RCC 7860 (cell line): ENCODE measurements at regions not wholly inside any gene's neighbourhood (a gene's known extent, or its start where the extent isn't known, plus 50 kb on each side); places are given as distances from the start of the nearest gene placed in this dataset.

Source experiments
- DNase-seq: peaks from one replicate; pipeline ENCODE4 v3.0.0-alpha.2; 2015; ENCODE audit warnings: low spot score
- FAIRE-seq: peaks from 2 replicates; lab custom pipeline; 2012; peaks lifted over from hg19 to GRCh38; lab: Jason Lieb, UNC

GRCh38 chr12:60830381-60830780 lies 1234.6 kb downstream of the SLC16A7 start:
- DNase-seq = no peak
- FAIRE-seq = no peak

DNA sequence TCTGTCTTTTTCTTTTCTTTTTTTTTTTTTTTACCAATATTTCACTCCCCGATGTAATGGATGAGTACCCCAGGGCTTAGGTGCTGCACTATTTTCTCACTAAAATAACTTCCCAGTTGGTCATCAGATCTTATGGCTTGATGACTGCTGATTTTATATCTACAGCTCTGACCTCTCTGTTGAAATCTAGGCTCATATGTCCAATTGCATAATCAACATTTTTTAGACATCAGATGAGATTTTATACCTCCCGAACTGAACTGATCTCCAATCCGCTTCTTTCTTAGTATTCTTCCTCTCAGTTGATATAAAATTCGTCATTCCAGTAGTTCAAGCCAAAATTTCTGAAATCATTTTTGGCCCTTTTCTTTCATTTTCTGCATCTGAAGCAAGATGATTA lies 1236.5 kb downstream of the SLC16A7 start:
- DNase-seq (no peak), FAIRE-seq (no peak)

- FAIRE-seq (no peak), DNase-seq (no peak)
Measured at GRCh38 chr12:60834372-60834771, 1238.5 kb downstream of the SLC16A7 start.

DNA sequence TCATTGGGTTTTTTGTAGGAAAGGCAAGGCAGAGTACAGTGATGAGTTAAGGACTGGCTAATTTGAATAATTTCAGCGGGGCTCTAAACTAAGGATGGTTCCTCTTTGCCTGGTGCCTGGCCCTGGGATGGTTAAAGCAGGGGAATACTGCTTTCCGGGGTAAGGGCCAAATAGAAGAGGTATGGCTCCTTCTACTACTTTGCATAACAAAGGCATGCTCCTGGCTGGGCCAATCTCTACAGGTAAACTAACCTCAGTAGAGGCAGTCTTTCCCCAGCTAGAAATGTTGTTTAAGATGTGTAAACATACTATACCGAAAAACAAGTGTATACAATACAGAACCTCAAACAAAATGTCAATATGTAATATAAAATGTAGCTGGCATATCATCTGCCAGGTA lies 1239.0 kb downstream of the SLC16A7 start:
- FAIRE-seq = no peak

GRCh38 chr12:60836651-60837050 lies 1240.8 kb downstream of the SLC16A7 start:
- FAIRE-seq = no peak
- DNase-seq = no peak

More for the DNA sequence above, 1239.0 kb downstream of the SLC16A7 start:
- DNase-seq = no peak

GRCh38 chr12:60842181-60842580 lies 1246.4 kb downstream of the SLC16A7 start:
- DNase-seq = no peak
- no peak for FAIRE-seq

- FAIRE-seq = no peak
Measured at GRCh38 chr12:60844101-60844500, 1248.3 kb downstream of the SLC16A7 start.

DNA sequence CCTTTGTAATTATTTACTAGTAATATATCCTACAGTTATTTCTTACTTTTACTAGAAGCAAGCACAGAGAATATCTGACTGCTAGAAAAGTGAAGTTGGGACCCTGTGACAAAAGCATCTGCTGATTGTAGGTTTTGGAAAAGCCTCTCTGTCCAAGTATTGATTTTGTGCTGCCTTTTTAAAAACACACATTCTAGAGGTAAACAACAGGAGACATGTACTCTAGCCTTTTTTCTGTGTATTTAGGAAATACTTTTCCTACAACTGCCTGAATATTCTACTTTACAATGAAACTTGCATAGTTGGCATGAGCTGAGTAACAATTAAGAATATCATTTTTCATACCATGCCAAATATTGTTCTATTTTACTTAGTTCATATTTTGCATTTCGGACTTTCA lies 1249.0 kb downstream of the SLC16A7 start:
- DNase-seq (no peak), FAIRE-seq (no peak)

More at GRCh38 chr12:60844101-60844500, 1248.3 kb downstream of the SLC16A7 start:
- DNase-seq = no peak

- FAIRE-seq (no peak), DNase-seq (no peak)
Measured at GRCh38 chr12:60845696-60846095, 1249.9 kb downstream of the SLC16A7 start.

DNA sequence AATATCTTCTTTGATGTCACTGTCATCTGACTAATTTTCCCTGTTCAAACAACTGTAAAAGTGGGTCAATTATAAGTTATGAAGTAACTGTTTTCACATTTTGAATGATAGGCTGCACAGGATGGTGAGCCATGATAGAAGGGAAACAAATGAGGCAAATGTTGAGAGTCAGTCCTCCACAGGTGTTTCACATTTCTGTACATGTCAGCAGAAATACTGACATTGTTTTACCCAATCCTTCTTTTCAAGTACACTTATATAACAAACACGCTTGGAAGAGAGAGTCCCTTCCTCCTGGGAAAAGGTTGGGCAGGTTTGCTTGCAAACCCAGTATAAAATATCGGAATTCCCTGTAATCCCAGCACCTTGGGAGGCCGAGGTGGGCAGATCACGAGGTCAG lies 1251.5 kb downstream of the SLC16A7 start:
- DNase-seq (no peak), FAIRE-seq (no peak)

GRCh38 chr12:60849723-60850122 lies 1253.9 kb downstream of the SLC16A7 start:
- FAIRE-seq (no peak), DNase-seq (no peak)

GRCh38 chr12:60853407-60853806 lies 1257.6 kb downstream of the SLC16A7 start:
- no peak for DNase-seq
- no peak for FAIRE-seq

DNA sequence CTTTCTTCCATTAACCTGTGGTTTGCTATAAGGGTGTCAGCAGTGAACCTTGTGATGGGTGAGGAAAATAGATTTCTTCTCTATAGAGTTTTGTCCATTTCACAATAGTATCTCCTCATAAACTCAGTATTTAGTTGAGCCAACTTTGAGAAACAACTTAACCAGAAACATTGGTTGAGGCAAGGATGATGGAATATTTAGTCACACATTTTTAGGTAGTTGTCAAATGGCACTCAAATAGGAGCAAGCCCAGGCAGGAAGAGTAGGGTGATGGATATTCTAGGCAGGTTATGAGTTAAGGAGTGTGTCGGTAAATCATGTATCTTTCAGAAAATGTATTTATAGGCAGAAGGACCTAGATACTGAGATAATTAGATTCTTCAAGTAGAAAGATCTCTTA lies 1267.6 kb downstream of the SLC16A7 start:
- no peak for DNase-seq
- no peak for FAIRE-seq

DNA sequence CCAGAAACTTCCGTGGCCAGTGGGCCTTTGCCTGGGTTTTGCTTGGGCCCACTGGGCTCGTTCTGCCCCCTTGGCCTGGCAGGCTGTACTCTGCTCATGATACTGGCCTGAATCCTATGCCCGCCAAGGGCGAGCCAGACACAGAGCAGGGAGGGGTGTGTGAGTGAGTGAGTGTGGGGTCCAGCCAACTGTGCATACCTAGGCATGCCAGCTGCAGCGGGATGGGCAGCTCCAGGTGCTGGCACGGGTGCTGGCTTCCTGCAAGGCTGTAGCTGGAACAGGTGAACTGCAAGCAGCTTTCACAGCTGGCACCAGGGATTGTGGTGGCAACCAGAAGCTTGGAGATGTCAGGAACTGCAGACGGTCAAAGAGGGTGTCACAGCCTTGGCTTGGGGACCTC lies 1276.4 kb downstream of the SLC16A7 start:
- FAIRE-seq = no peak
- DNase-seq = no peak

DNA sequence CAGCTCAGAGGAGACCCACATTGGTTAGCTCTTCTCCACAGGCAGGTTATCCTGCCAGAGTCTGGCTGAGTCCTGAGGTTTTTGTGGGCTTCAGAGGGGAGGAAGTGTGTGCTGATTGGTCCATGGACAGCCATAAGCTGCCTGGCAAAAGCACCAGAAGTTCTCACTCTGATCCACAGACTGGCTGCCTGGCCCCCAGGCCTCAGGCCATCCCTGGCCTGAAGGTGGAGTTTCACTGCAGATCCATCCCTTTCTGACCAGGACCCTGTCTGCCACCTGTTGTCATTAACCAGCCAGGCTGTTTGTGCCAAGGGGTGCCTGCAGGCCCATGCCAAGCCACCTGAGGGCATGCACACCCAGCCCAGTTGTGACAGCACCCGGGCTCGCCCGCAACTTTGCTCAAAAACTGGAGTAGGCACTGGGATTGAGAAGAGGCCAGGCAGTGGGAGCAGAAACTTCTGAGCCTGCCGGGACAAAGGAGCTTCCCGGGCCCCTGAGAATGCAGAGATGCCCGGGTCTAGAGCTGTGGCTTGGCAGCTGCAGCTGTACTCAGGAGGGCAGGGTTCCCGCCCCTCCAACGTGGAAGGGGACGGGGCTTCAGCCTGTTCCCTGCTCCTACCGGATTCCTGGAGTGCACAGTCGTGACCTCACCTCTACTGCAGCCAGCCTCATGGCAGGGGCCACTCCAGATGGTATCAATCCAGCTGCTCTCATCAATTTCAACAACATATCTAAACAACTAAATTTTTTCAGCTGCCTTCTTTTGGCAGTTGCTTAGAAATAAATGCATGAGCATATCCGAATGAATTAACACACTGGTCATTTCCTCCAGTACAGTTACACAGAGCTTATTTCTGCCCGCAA lies 1277.3 kb downstream of the SLC16A7 start:
- FAIRE-seq (no peak), DNase-seq (no peak)

DNA sequence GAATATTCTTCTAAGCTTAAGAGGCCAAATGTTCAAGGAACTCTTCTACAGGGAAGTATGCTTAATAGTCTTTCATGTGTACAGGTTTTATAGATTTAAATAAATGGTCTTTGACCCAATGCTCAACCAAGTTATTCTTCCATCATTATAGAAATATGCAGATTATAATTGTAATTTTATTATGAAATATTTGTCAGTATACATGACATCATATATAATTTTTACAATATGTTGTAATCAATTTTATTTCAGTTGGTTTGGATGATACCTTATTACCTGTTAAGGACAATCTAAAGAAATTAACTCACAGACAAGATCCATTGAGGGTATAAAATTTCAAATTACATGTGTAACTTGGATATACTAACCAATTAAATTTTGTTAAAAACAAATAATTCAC lies 1278.3 kb downstream of the SLC16A7 start:
- no peak for FAIRE-seq
- no peak for DNase-seq

DNA sequence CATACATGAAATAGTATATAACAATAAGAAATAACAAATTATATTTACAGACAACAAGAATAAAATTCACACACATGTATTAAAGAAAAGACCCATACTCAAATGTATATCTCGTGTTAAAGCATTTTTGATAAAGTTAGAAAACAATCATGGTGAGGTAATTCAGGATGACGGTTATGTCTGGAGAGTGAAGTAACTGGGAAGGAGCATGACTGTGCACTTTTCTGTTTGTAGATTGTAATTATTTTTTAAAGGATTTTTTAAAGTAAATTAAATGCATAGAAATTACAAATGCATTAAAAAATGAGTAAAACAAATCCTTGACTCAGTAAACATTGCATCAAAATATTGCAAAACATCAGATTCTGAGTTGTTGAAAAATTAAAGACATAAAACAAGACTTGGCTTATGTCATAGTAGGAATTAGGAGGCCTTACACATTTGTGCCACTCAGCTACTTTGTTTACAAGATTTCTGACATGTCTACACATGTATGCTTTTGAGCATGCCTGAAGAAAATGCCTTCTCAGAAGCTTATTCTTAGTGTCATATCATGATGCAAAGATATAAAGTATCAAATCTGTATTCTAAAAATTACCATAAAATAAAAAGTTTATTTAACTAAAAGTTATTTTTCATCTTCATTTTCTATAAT lies 1325.1 kb downstream of the SLC16A7 start:
- FAIRE-seq = no peak

GRCh38 chr12:60921541-60921940 lies 1325.7 kb downstream of the SLC16A7 start:
- DNase-seq (no peak), FAIRE-seq (no peak)

More for the DNA sequence above, 1325.1 kb downstream of the SLC16A7 start:
- no peak for DNase-seq

DNA sequence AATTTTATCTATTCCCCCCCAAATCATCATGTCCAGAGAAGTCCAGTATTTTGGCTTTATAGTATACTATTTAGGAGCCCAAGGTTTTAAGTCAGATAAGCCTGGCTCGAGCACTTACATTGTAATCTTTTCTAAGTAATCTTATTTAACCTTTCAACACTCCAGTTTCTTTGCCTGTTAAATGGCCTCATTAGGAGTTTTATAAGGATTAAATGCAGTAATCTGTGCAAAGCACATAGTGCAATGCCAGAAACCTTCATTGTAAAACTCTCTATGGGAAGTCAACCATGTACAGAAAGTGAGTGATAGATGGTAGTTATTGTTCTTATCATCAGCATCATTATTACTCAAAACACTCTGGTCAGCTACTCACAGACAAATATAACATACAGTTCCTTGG lies 1330.4 kb downstream of the SLC16A7 start:
- FAIRE-seq = no peak

DNA sequence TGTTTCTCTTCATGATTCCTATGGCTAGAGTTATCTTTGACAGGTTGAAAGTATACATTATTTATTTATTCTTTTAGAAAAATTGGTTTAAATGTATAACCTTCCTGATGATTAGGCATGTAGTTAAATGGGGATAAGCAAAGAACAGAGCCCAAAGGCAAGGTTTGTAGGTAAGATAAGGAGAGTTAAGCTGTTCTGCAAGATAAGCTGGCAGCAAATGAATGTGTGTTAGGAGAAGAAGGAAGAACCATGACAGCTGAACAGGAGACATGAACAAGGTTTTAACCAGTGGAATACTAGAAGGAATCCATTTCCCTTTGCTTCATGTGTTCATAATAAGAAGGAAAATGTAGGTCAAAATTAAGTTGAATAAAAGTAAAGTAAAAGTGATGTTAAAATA lies 1330.1 kb upstream of the USP15 start:
- DNase-seq (no peak), FAIRE-seq (no peak)

More for the DNA sequence above, 1330.4 kb downstream of the SLC16A7 start:
- no peak for DNase-seq

- DNase-seq = no peak
- no peak for FAIRE-seq
Measured at GRCh38 chr12:60935981-60936761, 1324.0 kb upstream of the USP15 start.
